ENCODE measurements at regions not wholly inside any gene's neighbourhood (a gene's known extent, or its start where the extent isn't known, plus 50 kb on each side); places are given as distances from the start of the nearest gene placed in this dataset.

- Mint-ChIP-seq H3K27me3 (ENCODE audit: low read depth) (peaks cover 6% of the 10 kb centered on the region), H3K9me3 (ENCODE audit: low read depth) (peaks cover 6% of the 10 kb centered on the region), H3K27ac (ENCODE audit: unreplicated experiment) (no peak overlapping the region), H3K4me1 (ENCODE audit: low read depth) (no peaks in the 10 kb centered on the region), H3K36me3 (ENCODE audit: low read depth) (no peaks in the 10 kb centered on the region), H3K4me3 (ENCODE audit: unreplicated experiment) (no peak overlapping the region)
- DNase-seq (ENCODE audit: low spot score) = no peak
- TF ChIP-seq CTCF (IDR thresholded peaks at IDR 0.05) = no peak
Observed at GRCh38 chr11:109480251-109480650, 58.3 kb downstream of the C11orf87 start.

- Mint-ChIP-seq H3K27me3 (ENCODE audit: low read depth) (peaks cover 17% of the 10 kb centered on the region), H3K9me3 (ENCODE audit: low read depth) (peaks cover 5% of the 10 kb centered on the region), H3K4me3 (ENCODE audit: unreplicated experiment) (no peak overlapping the region), H3K27ac (ENCODE audit: unreplicated experiment) (no peak overlapping the region), H3K4me1 (ENCODE audit: low read depth) (no peaks in the 10 kb centered on the region), H3K36me3 (ENCODE audit: low read depth) (no peaks in the 10 kb centered on the region)
- no peak for TF ChIP-seq CTCF (IDR thresholded peaks at IDR 0.05)
- no peak for DNase-seq (ENCODE audit: low spot score)
Observed at GRCh38 chr11:109486129-109486528, 64.1 kb downstream of the C11orf87 start.

- H3K4me1 Mint-ChIP-seq (ENCODE audit: low read depth) = no peaks in the 10 kb centered on the region
- TF ChIP-seq CTCF (IDR thresholded peaks at IDR 0.05) = no peak
- peaks cover 14% of the 10 kb centered on the region for H3K27me3 Mint-ChIP-seq (ENCODE audit: low read depth)
- DNase-seq (ENCODE audit: low spot score) = no peak
- no peaks in the 10 kb centered on the region for H3K9me3 Mint-ChIP-seq (ENCODE audit: low read depth)
- no peak overlapping the region for H3K27ac Mint-ChIP-seq (ENCODE audit: unreplicated experiment)
- no peak overlapping the region for H3K4me3 Mint-ChIP-seq (ENCODE audit: unreplicated experiment)
- H3K36me3 Mint-ChIP-seq (ENCODE audit: low read depth) = no peaks in the 10 kb centered on the region
Observed at GRCh38 chr11:109490953-109491635, 69.1 kb downstream of the C11orf87 start.

- no peak for DNase-seq (ENCODE audit: low spot score)
- Mint-ChIP-seq H3K36me3 (ENCODE audit: low read depth) (no peaks in the 10 kb centered on the region), H3K27ac (ENCODE audit: unreplicated experiment) (no peak overlapping the region), H3K4me1 (ENCODE audit: low read depth) (peaks cover 3% of the 10 kb centered on the region), H3K27me3 (ENCODE audit: low read depth) (no peaks in the 10 kb centered on the region), H3K4me3 (ENCODE audit: unreplicated experiment) (no peak overlapping the region), H3K9me3 (ENCODE audit: low read depth) (no peaks in the 10 kb centered on the region)
- no peak for TF ChIP-seq CTCF (IDR thresholded peaks at IDR 0.05)
Observed at GRCh38 chr11:109506115-109506514, 84.1 kb downstream of the C11orf87 start.

- Mint-ChIP-seq H3K4me1 (ENCODE audit: low read depth) (peaks cover 3% of the 10 kb centered on the region), H3K36me3 (ENCODE audit: low read depth) (no peaks in the 10 kb centered on the region), H3K27me3 (ENCODE audit: low read depth) (no peaks in the 10 kb centered on the region), H3K4me3 (ENCODE audit: unreplicated experiment) (no peak overlapping the region), H3K27ac (ENCODE audit: unreplicated experiment) (no peak overlapping the region), H3K9me3 (ENCODE audit: low read depth) (no peaks in the 10 kb centered on the region)
- no peak for TF ChIP-seq CTCF (IDR thresholded peaks at IDR 0.05)
- DNase-seq (ENCODE audit: low spot score) = no peak
Observed at GRCh38 chr11:109507331-109507730, 85.3 kb downstream of the C11orf87 start.

Data from chondrocyte (in vitro differentiated cells).